ENCODE measurements at regions not wholly inside any gene's neighbourhood (a gene's known extent, or its start where the extent isn't known, plus 50 kb on each side); places are given as distances from the start of the nearest gene placed in this dataset.

DNA sequence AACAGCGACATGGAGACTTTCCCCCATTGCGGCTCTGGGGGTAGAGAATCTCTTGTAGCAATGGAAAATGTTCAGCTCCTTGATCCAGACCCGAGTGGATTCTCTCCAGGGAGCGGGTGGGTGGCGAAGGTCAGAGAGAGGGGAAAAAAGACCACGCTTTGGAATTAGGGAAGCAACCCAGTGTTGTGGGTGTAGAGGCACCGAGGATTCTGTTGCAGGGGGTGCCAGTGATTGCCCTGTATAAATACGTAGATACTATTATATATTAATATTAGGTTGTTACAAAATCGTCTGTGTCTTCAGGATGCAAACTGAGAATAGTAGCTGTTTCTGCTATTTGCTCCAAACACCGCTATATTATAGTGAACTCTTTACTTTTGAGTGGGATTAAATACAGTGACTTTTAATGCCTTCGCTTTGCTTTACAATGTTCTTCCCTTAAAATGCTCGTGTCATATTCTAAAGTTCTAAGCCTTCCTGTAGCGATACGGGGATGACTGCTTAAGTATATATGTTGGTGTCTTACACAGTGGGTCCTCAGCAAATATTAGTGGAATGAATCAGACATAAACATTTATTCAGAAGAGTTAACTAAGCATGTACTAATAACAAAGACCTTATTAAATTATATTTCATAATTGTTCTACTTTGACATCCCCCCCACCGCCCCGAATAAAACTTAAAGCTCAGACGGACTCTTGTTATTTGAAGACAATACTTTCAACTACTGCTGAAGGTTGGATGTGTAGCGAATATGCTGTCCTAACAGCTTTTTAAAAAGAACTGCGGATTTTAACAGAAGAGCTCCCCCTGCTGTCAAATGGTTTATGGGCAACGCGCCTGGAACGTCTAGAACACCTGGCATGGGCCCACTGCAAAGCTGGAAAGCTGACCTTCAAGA is 136.4 kb upstream of the KRAS start:
- Histone ChIP-seq H3K27me3 (ENCODE audit: control insufficient read depth in 2 of 2, insufficient read depth in 2 of 2, low read length in 2 of 2) (no peaks in the 10 kb centered on the region), H3K4me3 (ENCODE audit: low read length) (peak overlapping the region; percentile 97), H3K27ac (ENCODE audit: low read depth, low read length) (peak overlapping the region; percentile 98), H3K9me3 (ENCODE audit: control insufficient read depth in 2 of 3, low read length in 3 of 3) (no peaks in the 10 kb centered on the region), H3K36me3 (ENCODE audit: control insufficient read depth in 2 of 3, insufficient read depth in 3 of 3, low read length in 3 of 3) (no peaks in the 10 kb centered on the region), H3K4me1 (ENCODE audit: control insufficient read depth in 2 of 2, insufficient read depth in 2 of 2, low read length in 2 of 2) (peaks cover 19 to 24% of the 10 kb centered on the region in 2 donors)
- DNase-seq (peak; percentile 48 to 86 (median 83)), ATAC-seq (peak; percentile 18)
- Mint-ChIP-seq H3K9me3 (peaks cover 0 to 10% (median 0%) of the 10 kb centered on the region in 11 donors), H3K27ac (peak overlapping the region; percentile 91 to 100 (median 100)), H3K4me3 (peak overlapping the region; percentile 90 to 100 (median 96)), H3K27me3 (peaks cover 0 to 2% (median 0%) of the 10 kb centered on the region in 5 donors), H3K4me1 (peaks cover 13 to 61% (median 35%) of the 10 kb centered on the region in 7 donors), H3K36me3 (peaks cover 0 to 19% (median 0%) of the 10 kb centered on the region in 5 donors)
- intact Hi-C loops (cut with micrococcal nuclease) = loop anchor here (1.0 kb wide), 7 partner anchors 65 to 1551 kb away; partner anchors contain the start of gene FGFR1OP2 (in 1 of the 2)
- ChIA-PET POLR2A (interaction anchor here (0.6 to 2.4 kb wide), 10 partner anchors 12 to 391 kb away, joined by 3 to 9 read pairs (median 4); no protein-coding TSS in a partner anchor), CTCF (interaction anchor here (0.6 to 2.1 kb wide), 27 partner anchors 8 to 236 kb away, joined by 3 to 10 read pairs (median 4); no protein-coding TSS in a partner anchor)

DNA sequence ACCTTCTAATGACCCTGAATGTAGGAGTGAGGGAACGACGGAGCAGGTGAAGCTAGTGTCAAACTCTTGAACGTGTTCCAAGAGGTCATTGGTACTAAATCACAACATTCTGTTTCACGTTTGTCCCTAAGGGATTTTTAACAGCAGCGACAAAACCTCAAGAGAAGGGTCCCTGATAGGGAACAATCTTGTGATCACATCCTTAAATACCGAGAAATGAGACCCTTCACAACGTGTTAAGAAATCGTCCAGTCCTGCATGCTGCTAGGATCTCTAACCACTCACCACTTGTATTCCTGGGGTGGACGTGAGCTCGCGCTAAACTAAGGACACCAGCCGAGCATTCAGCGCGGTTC is 134.1 kb upstream of the KRAS start:
- DNase-seq (no peak), ATAC-seq (no peak)
- peak overlapping the region; percentile 97 for H3K4me3 ChIP-seq (ENCODE audit: low read length)
- H3K36me3 ChIP-seq (ENCODE audit: control insufficient read depth in 2 of 3, insufficient read depth in 3 of 3, low read length in 3 of 3) = no peaks in the 10 kb centered on the region
- Mint-ChIP-seq H3K36me3 (peaks cover 0 to 19% (median 0%) of the 10 kb centered on the region in 5 donors), H3K9me3 (peaks cover 0 to 12% (median 0%) of the 10 kb centered on the region in 11 donors), H3K4me1 (peaks cover 21 to 71% (median 49%) of the 10 kb centered on the region in 7 donors), H3K27ac (peak overlapping the region; percentile 91 to 100 (median 100)), H3K27me3 (peaks cover 0 to 2% (median 0%) of the 10 kb centered on the region in 5 donors), H3K4me3 (peak overlapping the region; percentile 90 to 100 (median 96))
- intact Hi-C loops (cut with micrococcal nuclease) = no loop called here
- peak overlapping the region; percentile 98 for H3K27ac ChIP-seq (ENCODE audit: low read depth, low read length)
- peaks cover 19 to 30% of the 10 kb centered on the region in 2 donors for H3K4me1 ChIP-seq (ENCODE audit: control insufficient read depth in 2 of 2, insufficient read depth in 2 of 2, low read length in 2 of 2)
- POLR2A ChIA-PET = interaction anchor here (0.8 to 1.5 kb wide), 6 partner anchors 80 to 198 kb away, joined by 3 to 5 read pairs (median 3); no protein-coding TSS in a partner anchor
- no peaks in the 10 kb centered on the region for H3K27me3 ChIP-seq (ENCODE audit: control insufficient read depth in 2 of 2, insufficient read depth in 2 of 2, low read length in 2 of 2)
- CTCF ChIA-PET = interaction anchor here (0.8 to 1.3 kb wide), 3 partner anchors 11 to 166 kb away, joined by 3 to 5 read pairs (median 4); no protein-coding TSS in a partner anchor
- H3K9me3 ChIP-seq (ENCODE audit: control insufficient read depth in 2 of 3, low read length in 3 of 3) = no peaks in the 10 kb centered on the region

DNA sequence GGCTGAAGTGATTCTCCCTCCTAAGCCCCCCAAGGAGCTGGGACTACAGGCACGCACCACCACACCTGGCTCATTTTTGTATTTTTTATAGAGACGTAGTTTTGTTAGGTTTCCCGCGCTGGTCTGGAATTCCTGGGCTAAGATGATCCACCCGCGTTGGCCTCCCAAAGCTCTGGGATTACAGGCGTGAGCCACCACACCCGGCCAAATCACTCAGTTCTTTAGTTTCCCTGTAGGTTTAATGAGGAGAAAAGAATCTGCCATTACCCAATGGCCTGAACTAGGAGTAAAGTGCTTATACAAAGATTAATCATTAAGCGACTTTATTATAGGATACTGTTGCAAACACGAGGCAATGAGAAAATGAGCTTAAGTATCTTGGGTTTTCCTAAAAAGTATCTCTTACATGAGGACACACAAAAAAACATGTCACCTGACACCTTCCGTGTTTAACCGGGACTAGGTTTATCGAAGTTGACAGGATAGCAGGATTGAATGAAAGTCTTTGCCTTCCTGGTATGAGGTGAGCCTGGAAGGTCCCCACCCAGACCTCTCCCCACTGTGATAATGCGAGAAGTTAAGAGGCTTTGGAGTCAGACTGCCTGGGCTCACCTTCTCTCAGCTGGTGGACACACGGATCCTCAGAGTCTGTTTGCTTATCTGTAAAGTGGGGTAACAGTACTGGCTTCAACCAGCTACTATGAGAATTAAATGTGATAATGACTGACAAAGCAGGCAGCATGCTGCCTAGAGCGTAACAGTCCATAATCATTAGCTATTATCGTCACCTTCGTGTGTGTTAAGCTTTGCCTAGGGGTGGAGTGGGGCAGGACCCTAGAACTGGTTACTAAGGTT is 133.5 kb upstream of the KRAS start:
- Histone ChIP-seq H3K9me3 (ENCODE audit: control insufficient read depth in 2 of 3, low read length in 3 of 3) (no peaks in the 10 kb centered on the region), H3K4me1 (ENCODE audit: control insufficient read depth in 2 of 2, insufficient read depth in 2 of 2, low read length in 2 of 2) (peaks cover 19 to 30% of the 10 kb centered on the region in 2 donors), H3K27ac (ENCODE audit: low read depth, low read length) (peak overlapping the region; percentile 98), H3K27me3 (ENCODE audit: control insufficient read depth in 2 of 2, insufficient read depth in 2 of 2, low read length in 2 of 2) (no peaks in the 10 kb centered on the region), H3K36me3 (ENCODE audit: control insufficient read depth in 2 of 3, insufficient read depth in 3 of 3, low read length in 3 of 3) (no peaks in the 10 kb centered on the region), H3K4me3 (ENCODE audit: low read length) (peak overlapping the region; percentile 97)
- ChIA-PET CTCF (interaction anchor here (0.5 to 1.3 kb wide), 6 partner anchors 10 to 165 kb away, joined by 3 to 5 read pairs (median 3); no protein-coding TSS in a partner anchor), POLR2A (interaction anchor here (0.7 to 1.5 kb wide), 7 partner anchors 10 to 198 kb away, joined by 3 to 5 read pairs (median 3); no protein-coding TSS in a partner anchor)
- H3K27ac Mint-ChIP-seq = peak overlapping the region; percentile 91 to 100 (median 100)
- ATAC-seq (no peak), DNase-seq (peak in 1 of 9 donors; percentile 9)
- peaks cover 22 to 74% (median 53%) of the 10 kb centered on the region in 7 donors for H3K4me1 Mint-ChIP-seq
- H3K9me3 Mint-ChIP-seq = peaks cover 0 to 13% (median 0%) of the 10 kb centered on the region in 11 donors
- intact Hi-C loops (cut with micrococcal nuclease) = no loop called here
- peak overlapping the region; percentile 90 to 100 (median 96) for H3K4me3 Mint-ChIP-seq
- peaks cover 0 to 2% (median 0%) of the 10 kb centered on the region in 5 donors for H3K27me3 Mint-ChIP-seq
- H3K36me3 Mint-ChIP-seq = peaks cover 0 to 18% (median 0%) of the 10 kb centered on the region in 5 donors

DNA sequence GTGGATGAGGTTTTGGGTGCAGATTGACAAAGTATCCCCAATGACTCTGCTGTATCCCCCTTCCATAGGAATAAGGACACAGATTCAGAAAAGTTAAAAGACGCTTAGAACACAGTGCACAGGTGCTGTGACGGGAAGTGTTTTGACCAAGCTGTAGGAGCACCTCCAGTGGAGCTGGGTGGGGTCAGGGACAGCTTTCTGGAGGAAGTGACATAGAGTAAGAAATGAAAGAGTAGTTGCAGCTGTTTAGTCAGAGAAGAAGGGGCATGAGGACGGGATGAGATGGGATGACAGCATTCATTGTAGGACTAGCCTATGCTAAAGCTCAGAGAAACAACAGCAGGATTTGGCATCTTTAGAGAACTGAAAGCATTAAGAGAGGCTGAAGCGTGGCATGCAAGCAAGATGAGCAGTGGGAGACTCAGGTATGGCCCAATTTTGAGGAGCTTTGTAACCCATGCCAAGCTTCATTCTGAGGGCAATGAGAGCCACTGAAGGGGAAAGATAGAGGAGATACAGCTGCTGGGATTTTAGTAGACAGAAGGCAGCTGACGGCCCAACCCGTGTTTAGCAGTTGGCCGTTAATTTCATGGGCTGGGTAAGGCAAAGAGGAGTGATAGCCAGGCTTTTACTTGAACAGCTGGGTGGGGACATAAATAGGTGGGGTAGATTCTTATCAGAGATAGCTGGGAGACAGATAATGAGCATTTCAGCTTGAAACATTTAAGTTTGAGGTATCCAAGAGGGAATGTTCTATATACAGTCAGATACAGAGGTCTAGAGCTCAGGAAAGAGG is 131.8 kb upstream of the KRAS start:
- no peaks in the 10 kb centered on the region for H3K9me3 ChIP-seq (ENCODE audit: control insufficient read depth in 2 of 3, low read length in 3 of 3)
- Mint-ChIP-seq H3K27ac (peak overlapping the region; percentile 91 to 100 (median 100)), H3K4me3 (peak overlapping the region; percentile 27 to 100 (median 73)), H3K27me3 (peaks cover 0 to 2% (median 0%) of the 10 kb centered on the region in 5 donors), H3K36me3 (peaks cover 0 to 19% (median 0%) of the 10 kb centered on the region in 5 donors), H3K9me3 (peaks cover 0 to 13% (median 0%) of the 10 kb centered on the region in 11 donors), H3K4me1 (peaks cover 29 to 79% (median 65%) of the 10 kb centered on the region in 7 donors)
- H3K27me3 ChIP-seq (ENCODE audit: control insufficient read depth in 2 of 2, insufficient read depth in 2 of 2, low read length in 2 of 2) = no peaks in the 10 kb centered on the region
- ATAC-seq = no peak
- peak in 6 of 9 donors; percentile 33 to 52 (median 45) for DNase-seq
- intact Hi-C loops (cut with micrococcal nuclease) = no loop called here
- peak overlapping the region; percentile 56 for H3K27ac ChIP-seq (ENCODE audit: low read depth, low read length)
- ChIA-PET POLR2A (interaction anchor here (0.8 to 1.4 kb wide), 10 partner anchors 8 to 200 kb away, joined by 3 to 5 read pairs (median 3); no protein-coding TSS in a partner anchor), CTCF (interaction anchor here (1.5 kb wide), 1 partner anchor 101 kb away, joined by 5 read pairs; no protein-coding TSS in a partner anchor)
- H3K36me3 ChIP-seq (ENCODE audit: control insufficient read depth in 2 of 3, insufficient read depth in 3 of 3, low read length in 3 of 3) = no peaks in the 10 kb centered on the region
- peaks cover 11 to 42% of the 10 kb centered on the region in 2 donors for H3K4me1 ChIP-seq (ENCODE audit: control insufficient read depth in 2 of 2, insufficient read depth in 2 of 2, low read length in 2 of 2)
- H3K4me3 ChIP-seq (ENCODE audit: low read length) = peak overlapping the region; percentile 23

DNA sequence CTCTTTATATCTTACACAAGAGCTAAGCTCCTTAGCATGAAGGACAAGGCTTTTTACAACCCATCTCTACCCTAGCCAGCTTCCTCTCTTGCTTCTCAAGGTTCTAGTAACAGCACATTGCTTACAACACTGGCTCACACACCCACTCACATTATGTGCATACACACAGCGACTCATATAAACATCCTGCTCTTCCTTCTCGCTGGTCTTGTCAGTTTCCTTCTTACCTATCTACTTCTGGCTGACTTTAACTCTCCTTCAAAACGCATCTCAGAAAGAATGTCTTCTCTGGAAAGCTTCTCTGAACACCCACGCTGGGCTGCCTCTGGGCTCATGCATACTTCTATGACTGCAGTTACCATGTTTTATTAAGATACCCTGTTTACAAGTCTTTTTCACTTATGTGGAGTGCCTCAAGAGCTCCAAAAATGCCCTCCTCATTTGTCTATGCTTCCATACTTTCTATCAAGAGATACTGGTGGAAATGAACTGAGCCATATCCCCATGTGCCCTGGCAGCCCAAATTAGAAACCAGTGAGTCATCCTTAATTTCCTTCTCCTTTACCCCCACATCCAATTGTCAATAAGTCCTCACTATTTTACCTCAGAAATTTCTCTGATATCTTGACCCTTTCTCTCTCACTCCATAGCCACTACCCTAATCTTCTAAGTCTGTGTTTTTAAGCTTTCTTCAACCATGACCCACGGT is 126.9 kb upstream of the KRAS start:
- H3K4me3 ChIP-seq (ENCODE audit: low read length) = no peak overlapping the region
- H3K27ac Mint-ChIP-seq = peak overlapping the region; percentile 82 to 97 (median 92)
- H3K9me3 ChIP-seq (ENCODE audit: control insufficient read depth in 2 of 3, low read length in 3 of 3) = no peaks in the 10 kb centered on the region
- peaks cover 0 to 11% (median 0%) of the 10 kb centered on the region in 5 donors for H3K36me3 Mint-ChIP-seq
- H3K27me3 ChIP-seq (ENCODE audit: control insufficient read depth in 2 of 2, insufficient read depth in 2 of 2, low read length in 2 of 2) = no peaks in the 10 kb centered on the region
- POLR2A ChIA-PET = interaction anchor here (0.6 to 5.4 kb wide), 25 partner anchors 11 to 326 kb away, joined by 3 to 56 read pairs (median 5); partner anchors contain the start of gene KRAS
- peaks cover 27 to 71% (median 68%) of the 10 kb centered on the region in 7 donors for H3K4me1 Mint-ChIP-seq
- no peaks in the 10 kb centered on the region for H3K27me3 Mint-ChIP-seq
- peak overlapping the region; percentile 80 for H3K27ac ChIP-seq (ENCODE audit: low read depth, low read length)
- intact Hi-C loops (cut with micrococcal nuclease) = loop anchor here in 1 of 2 donors (1.0 kb wide), 2 partner anchors 12 to 54 kb away; no protein-coding TSS in a partner anchor
- ATAC-seq (peak; percentile 90), DNase-seq (peak in 8 of 9 donors; percentile 46 to 81 (median 68))
- H3K4me1 ChIP-seq (ENCODE audit: control insufficient read depth in 2 of 2, insufficient read depth in 2 of 2, low read length in 2 of 2) = peaks cover 9 to 38% of the 10 kb centered on the region in 2 donors
- CTCF ChIA-PET = interaction anchor here (0.7 to 2.2 kb wide), 5 partner anchors 10 to 137 kb away, joined by 3 to 13 read pairs (median 6); partner anchors contain the start of gene KRAS
- peaks cover 0 to 6% (median 0%) of the 10 kb centered on the region in 11 donors for H3K9me3 Mint-ChIP-seq
- H3K4me3 Mint-ChIP-seq = peak overlapping the region; percentile 26 to 70 (median 60)
- H3K36me3 ChIP-seq (ENCODE audit: control insufficient read depth in 2 of 3, insufficient read depth in 3 of 3, low read length in 3 of 3) = no peaks in the 10 kb centered on the region
